ENCODE measurements at regions not wholly inside any gene's neighbourhood (a gene's known extent, or its start where the extent isn't known, plus 50 kb on each side); places are given as distances from the start of the nearest gene placed in this dataset.
"Not testable (repeated sequence)": the region's sequence is repeated elsewhere in the genome, so short reads cannot be mapped to it uniquely, and the experiment has no call there.

DNA sequence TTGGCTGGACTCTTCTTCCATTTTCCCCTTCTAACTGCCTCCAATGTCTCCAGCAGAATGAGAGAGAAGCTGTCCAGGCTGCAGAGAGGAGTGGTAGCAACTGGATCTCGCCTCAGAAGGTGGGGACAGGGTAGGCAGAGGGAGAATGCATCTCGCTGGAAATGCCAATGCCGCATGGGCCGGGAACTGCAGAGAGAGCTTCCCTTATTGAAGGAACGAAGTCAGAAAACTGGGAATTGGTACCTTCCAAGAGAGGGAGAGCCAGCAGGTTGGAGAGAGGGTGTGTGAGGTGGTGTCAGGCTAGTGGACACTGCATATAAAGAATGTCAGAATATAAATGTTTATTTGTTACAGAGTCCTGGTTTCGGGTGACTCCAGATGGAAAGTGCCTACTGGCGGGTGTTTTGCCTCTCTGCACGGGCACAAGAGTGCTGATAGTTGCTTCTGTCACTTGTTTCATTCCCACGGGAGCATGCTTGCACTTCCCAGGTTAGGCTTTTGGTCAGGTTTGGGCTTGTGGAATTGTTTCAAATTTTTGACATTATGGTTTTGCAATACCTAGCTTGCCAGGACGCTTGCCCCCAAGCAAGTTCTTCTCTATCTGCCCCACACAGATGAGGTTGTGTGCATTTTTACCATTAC is 156.8 kb upstream of the STS start:
- ChIA-PET POLR2A (no interaction called here), CTCF (no interaction called here)
- no peak for DNase-seq
- Mint-ChIP-seq H3K27me3 (ENCODE audit: low read depth) (no peaks in the 10 kb centered on the region), H3K4me1 (ENCODE audit: low read depth) (no peaks in the 10 kb centered on the region), H3K36me3 (ENCODE audit: low read depth) (no peaks in the 10 kb centered on the region), H3K9me3 (ENCODE audit: insufficient read depth) (no peaks in the 10 kb centered on the region), H3K4me3 (no peak overlapping the region), H3K27ac (no peak overlapping the region)
- ATAC-seq: no peak

DNA sequence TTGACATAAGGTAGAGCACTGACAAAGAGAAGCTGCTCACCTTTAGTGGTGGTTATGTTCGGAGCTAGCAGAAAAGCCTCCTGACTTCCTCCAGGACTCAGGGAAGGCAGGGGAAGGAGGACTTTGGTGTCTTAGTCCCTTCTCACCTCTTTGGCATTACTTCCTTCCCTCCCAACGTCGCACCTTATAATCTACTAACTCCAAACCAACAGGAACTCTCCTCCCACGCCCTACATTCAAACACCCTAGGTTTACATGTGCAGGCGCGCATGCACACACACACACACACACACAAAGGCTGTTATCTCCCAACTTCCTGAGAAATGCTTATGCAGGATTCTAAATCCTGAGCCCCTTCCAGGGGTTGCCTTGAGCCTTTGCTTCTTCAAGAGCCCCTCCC is 157.7 kb upstream of the STS start:
- Mint-ChIP-seq H3K36me3 (ENCODE audit: low read depth) (no peaks in the 10 kb centered on the region), H3K4me1 (ENCODE audit: low read depth) (no peaks in the 10 kb centered on the region), H3K9me3 (ENCODE audit: insufficient read depth) (no peaks in the 10 kb centered on the region), H3K4me3 (no peak overlapping the region), H3K27ac (no peak overlapping the region), H3K27me3 (ENCODE audit: low read depth) (no peaks in the 10 kb centered on the region)
- POLR2A ChIA-PET: no interaction called here
- CTCF ChIA-PET: no interaction called here
- ATAC-seq (no peak), DNase-seq (no peak)

DNA sequence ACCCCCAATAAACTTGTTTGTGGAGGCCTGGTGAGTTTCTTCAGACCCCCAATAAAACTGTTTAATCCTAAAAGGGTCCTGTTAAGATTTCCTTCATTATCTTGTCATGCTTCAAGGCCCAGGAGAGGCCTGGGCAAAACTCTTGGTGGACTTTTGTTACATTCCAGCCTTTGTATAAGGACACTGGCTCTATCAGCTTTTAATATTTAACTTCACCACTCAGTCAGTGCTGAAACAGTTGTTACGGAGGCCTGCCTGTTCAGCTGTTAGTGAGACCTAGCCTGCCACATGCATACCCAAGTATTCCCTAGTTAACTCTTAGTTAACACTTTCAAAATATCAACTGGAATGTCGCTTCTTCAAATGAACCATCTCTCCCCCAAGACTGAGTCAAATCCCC is 158.8 kb upstream of the STS start:
- POLR2A ChIA-PET; H3K27me3 Mint-ChIP-seq (ENCODE audit: low read depth): not testable (repeated sequence)

DNA sequence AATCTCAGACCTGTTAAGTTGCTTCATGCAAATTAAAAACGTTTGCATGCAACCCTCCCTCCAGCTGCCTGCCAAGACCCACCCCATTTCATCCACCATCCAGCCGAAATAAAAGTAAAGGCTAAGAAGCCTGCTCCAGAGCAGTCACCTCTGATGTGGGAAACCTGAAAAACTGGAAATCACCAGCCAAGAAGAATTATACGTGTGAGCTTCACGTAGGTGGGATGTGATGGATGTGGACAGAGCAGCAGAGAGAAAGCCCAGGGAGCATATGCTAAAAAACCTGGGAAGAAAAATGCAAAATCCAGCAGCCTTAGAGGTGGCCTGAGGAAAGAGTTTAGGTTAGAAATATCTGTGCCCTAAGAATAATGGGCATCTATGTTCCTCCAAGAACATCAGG is 160.6 kb upstream of the STS start:
- ChIA-PET CTCF (no interaction called here), POLR2A (no interaction called here)
- Mint-ChIP-seq H3K9me3 (ENCODE audit: insufficient read depth) (no peaks in the 10 kb centered on the region), H3K27ac (no peak overlapping the region), H3K4me1 (ENCODE audit: low read depth) (no peaks in the 10 kb centered on the region), H3K36me3 (ENCODE audit: low read depth) (no peaks in the 10 kb centered on the region), H3K27me3 (ENCODE audit: low read depth) (no peaks in the 10 kb centered on the region), H3K4me3 (no peak overlapping the region)
- ATAC-seq (no peak), DNase-seq (no peak)

More for the DNA sequence above, 158.8 kb upstream of the STS start:
- H3K27ac Mint-ChIP-seq; CTCF ChIA-PET; H3K9me3 Mint-ChIP-seq (ENCODE audit: insufficient read depth); ATAC-seq; H3K4me1 Mint-ChIP-seq (ENCODE audit: low read depth); DNase-seq; H3K36me3 Mint-ChIP-seq (ENCODE audit: low read depth); H3K4me3 Mint-ChIP-seq: not testable (repeated sequence)

DNA sequence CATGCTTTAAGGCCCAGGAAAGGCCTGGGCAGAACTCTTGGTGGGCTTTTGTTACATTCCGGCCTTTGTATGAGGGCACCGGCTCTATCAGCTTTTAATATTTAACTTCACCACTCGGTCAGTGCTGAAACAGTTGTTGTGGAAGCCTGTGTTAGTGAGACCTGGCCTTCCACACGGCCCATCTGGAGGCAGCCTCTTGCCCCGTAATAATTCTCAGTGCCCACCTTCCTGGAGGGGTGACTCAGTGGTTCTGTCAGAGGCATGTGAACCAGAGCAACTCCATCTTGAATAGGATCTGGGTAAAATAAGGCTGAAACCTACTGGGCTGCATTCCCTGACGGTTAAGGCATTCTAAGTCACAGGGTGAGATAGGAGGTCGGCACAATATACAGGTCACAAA is 162.0 kb upstream of the STS start:
- Mint-ChIP-seq H3K27me3 (ENCODE audit: low read depth) (no peaks in the 10 kb centered on the region), H3K4me3 (no peak overlapping the region)
- ATAC-seq: no peak

DNA sequence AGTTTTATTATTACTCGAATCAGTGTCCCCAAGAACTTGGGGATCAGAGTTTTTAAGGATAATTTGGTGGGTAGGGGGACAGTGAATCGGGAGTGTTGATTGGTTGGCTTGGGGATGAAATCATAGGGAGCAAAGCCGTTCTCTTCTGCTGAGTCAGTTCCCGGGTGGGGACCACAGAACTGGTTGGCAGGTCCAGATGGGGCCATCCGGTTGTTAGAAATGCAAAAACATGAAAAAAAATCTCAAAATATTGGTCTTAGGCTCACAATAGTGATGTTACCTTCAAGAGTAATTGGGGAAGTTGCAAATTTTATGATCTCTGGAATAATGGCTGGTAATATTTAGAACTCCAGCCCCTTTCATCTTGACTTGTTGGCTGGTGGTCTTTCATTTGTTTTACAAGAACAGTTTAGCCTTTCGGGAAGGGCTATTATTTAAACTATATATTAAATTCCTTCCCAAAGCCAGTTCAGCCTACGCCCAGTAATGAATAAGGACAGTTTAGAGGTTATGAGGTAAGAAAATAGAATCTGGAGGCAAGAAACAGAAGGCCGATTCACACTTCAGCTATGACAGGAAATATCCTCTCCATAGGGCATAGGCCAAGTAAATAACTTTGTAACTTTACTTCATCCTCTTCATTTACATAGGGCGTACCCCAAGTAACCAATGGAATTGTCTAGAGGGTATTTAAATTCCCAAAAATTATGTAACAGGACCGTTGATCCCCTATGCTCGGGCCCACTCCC is 164.1 kb upstream of the STS start:
- no peaks in the 10 kb centered on the region for H3K9me3 Mint-ChIP-seq (ENCODE audit: insufficient read depth)
- no peak overlapping the region for H3K4me3 Mint-ChIP-seq
- ATAC-seq (no peak), DNase-seq (no peak)
- ChIA-PET POLR2A (no interaction called here), CTCF (no interaction called here)
- no peaks in the 10 kb centered on the region for H3K36me3 Mint-ChIP-seq (ENCODE audit: low read depth)
- H3K27ac Mint-ChIP-seq: no peak overlapping the region
- no peaks in the 10 kb centered on the region for H3K27me3 Mint-ChIP-seq (ENCODE audit: low read depth)
- no peaks in the 10 kb centered on the region for H3K4me1 Mint-ChIP-seq (ENCODE audit: low read depth)

More for the DNA sequence above, 162.0 kb upstream of the STS start:
- Mint-ChIP-seq H3K27ac (no peak overlapping the region), H3K9me3 (ENCODE audit: insufficient read depth) (no peaks in the 10 kb centered on the region), H3K4me1 (ENCODE audit: low read depth) (no peaks in the 10 kb centered on the region), H3K36me3 (ENCODE audit: low read depth) (no peaks in the 10 kb centered on the region)
- DNase-seq: no peak
- CTCF ChIA-PET: no interaction called here
- POLR2A ChIA-PET: no interaction called here

DNA sequence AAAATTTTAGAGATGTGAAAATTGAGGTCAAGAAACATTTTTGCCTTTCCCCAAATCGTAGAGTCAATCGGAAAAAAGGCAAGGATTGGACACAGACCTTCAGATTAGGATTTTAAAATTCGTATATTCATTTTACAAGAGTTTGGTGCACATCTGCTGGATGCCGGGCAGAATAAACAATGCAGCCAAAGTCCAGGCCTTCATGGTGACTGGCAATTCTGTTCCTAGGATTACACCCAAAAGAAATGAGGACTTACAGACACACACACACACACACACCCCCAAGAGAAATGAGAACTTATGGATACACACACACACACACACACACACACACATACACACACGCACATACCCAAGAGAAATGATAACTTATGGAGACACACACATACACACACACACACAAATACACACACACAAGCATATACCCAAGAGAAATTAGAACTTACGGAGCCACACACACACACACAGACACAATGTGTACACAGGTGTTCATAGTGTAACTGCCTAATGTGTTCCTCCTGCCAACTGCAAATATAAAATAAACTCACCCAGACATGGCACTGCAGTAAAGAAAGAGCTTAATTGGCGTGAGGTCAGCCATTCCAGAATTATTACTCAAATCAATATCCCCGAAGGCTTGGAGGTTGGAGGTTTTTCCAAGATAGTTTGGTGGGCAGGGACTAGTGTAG is 165.7 kb upstream of the STS start:
- Mint-ChIP-seq H3K4me3 (no peak overlapping the region), H3K36me3 (ENCODE audit: low read depth) (no peaks in the 10 kb centered on the region), H3K27me3 (ENCODE audit: low read depth) (no peaks in the 10 kb centered on the region), H3K27ac (no peak overlapping the region), H3K4me1 (ENCODE audit: low read depth) (no peaks in the 10 kb centered on the region), H3K9me3 (ENCODE audit: insufficient read depth) (no peaks in the 10 kb centered on the region)
- DNase-seq: no peak
- ChIA-PET CTCF (no interaction called here), POLR2A (no interaction called here)
- no peak for ATAC-seq

DNA sequence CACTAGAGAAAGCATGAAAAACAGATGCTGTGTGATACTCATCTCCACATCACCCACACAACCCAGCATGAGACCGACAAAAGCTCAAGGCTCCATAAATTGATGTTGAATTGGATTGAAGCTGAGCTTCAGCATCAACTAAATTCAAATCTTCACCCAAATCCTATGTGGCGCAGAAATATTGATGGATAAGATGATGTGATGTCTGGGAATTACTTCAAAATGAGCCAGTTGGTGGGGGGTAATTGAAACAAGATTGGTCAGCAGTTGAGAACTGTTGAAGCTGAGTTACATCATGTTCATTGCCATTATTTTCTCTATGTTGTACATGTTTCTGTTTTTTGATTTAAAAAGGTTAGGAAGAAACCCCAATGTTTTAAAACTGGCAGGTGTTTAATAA is 166.5 kb upstream of the STS start:
- ATAC-seq (no peak), DNase-seq (no peak)
- no peak overlapping the region for H3K27ac Mint-ChIP-seq
- H3K4me1 Mint-ChIP-seq (ENCODE audit: low read depth): no peaks in the 10 kb centered on the region
- no peaks in the 10 kb centered on the region for H3K9me3 Mint-ChIP-seq (ENCODE audit: insufficient read depth)
- no peaks in the 10 kb centered on the region for H3K36me3 Mint-ChIP-seq (ENCODE audit: low read depth)
- ChIA-PET CTCF (no interaction called here), POLR2A (no interaction called here)
- no peak overlapping the region for H3K4me3 Mint-ChIP-seq
- H3K27me3 Mint-ChIP-seq (ENCODE audit: low read depth): no peaks in the 10 kb centered on the region

DNA sequence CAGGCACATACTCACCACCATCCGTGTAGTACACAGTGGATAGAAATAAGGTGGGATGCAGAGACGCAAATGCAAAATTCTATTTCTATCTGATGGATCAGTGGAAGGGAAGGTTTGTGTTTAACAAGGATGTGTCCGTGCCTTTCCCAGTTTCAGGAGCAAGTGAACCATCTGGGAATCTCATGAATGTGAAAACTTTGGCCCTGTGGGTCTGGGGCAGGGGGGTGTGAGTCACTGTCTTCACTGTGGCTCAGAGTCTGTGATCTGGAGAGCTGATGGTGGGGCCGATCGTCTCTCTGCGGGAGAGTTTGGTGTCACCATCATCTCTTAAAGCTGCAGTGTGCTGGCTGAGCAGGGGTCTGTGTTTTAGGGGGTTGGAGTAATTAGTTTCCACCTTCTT is 179.3 kb upstream of the STS start:
- ChIA-PET CTCF (no interaction called here), POLR2A (no interaction called here)
- DNase-seq (no peak), ATAC-seq (no peak)
- Mint-ChIP-seq H3K27me3 (ENCODE audit: low read depth) (no peaks in the 10 kb centered on the region), H3K36me3 (ENCODE audit: low read depth) (no peaks in the 10 kb centered on the region), H3K27ac (no peak overlapping the region), H3K4me3 (no peak overlapping the region), H3K4me1 (ENCODE audit: low read depth) (no peaks in the 10 kb centered on the region), H3K9me3 (ENCODE audit: insufficient read depth) (no peaks in the 10 kb centered on the region)

DNA sequence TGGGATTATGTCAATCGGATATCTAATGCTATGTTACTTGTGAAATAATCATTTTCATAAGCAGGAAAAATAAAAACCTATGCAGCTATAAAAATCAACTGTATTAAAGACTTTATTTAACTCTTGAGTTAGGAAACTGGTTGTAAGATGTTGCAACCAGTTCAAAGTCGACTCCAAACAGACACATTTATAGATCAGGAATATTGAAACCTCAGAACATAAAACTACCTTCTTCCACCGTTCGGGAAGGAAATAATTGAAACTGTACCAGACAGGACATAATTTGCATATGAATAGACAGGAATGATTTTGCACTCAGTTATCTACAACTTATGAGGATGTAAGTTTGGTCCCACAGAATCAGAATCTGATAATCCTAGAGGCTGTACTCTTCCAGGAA is 181.8 kb upstream of the STS start:
- Mint-ChIP-seq H3K9me3 (ENCODE audit: insufficient read depth) (no peaks in the 10 kb centered on the region), H3K27ac (no peak overlapping the region), H3K4me3 (no peak overlapping the region), H3K36me3 (ENCODE audit: low read depth) (no peaks in the 10 kb centered on the region), H3K4me1 (ENCODE audit: low read depth) (no peaks in the 10 kb centered on the region), H3K27me3 (ENCODE audit: low read depth) (no peaks in the 10 kb centered on the region)
- POLR2A ChIA-PET: no interaction called here
- CTCF ChIA-PET: no interaction called here
- ATAC-seq (no peak), DNase-seq (no peak)

DNA sequence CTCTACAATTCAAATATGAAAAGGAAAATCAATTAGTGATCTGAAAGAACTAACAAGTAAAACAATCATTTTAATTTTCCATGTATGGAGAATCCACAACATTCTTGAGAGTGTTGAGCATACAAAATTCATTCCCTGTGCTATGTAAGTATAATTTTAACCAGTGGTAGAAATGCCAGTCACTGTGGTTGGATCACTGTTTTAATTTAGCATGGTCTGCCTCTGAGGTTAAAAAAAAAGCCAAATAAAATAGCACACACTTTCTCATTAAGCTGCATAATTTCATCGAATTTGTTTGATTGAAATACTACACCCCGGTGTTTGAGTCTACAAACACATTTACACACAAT is 185.5 kb upstream of the STS start:
- Mint-ChIP-seq H3K9me3 (ENCODE audit: insufficient read depth) (no peaks in the 10 kb centered on the region), H3K27me3 (ENCODE audit: low read depth) (no peaks in the 10 kb centered on the region), H3K36me3 (ENCODE audit: low read depth) (no peaks in the 10 kb centered on the region), H3K4me1 (ENCODE audit: low read depth) (no peaks in the 10 kb centered on the region), H3K4me3 (no peak overlapping the region), H3K27ac (no peak overlapping the region)
- ChIA-PET POLR2A (no interaction called here), CTCF (no interaction called here)
- no peak for ATAC-seq
- no peak for DNase-seq

DNA sequence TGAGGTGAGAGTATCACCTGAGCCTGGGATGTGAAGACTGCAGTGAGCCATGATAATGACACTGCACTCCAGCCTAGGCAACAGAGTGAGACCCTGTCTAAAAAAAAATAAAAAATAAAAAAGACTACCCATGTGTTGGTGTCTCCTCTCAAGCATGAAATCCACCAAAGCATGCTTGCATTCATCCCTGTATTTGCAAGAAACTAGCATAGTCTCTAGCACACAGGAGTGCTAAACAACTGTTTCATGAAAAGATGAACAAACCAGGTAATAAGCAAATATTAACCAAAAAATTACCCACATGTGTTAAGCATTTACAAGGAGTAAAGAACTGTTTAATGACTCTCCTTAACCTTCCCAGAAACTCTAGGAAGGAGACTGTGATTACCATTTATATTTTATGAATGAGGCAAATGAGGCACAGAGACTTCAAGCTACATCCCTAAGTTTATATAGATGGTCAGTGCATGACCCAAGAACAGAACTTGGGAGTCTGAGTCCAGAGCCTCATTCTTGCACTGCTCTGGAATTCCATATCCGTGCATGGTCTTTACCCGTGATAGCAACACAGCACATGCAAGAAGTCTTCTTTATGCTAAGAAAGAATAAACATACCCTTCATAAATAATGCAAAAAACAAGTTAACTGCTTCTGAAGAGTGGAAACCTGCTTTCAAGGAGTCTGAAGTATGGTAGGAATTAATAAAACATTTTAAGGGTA is 186.1 kb upstream of the STS start:
- ATAC-seq: no peak
- no peaks in the 10 kb centered on the region for H3K4me1 Mint-ChIP-seq (ENCODE audit: low read depth)
- no peak overlapping the region for H3K4me3 Mint-ChIP-seq
- DNase-seq: no peak
- POLR2A ChIA-PET: no interaction called here
- CTCF ChIA-PET: no interaction called here
- H3K27me3 Mint-ChIP-seq (ENCODE audit: low read depth): no peaks in the 10 kb centered on the region
- no peaks in the 10 kb centered on the region for H3K9me3 Mint-ChIP-seq (ENCODE audit: insufficient read depth)
- no peak overlapping the region for H3K27ac Mint-ChIP-seq
- H3K36me3 Mint-ChIP-seq (ENCODE audit: low read depth): no peaks in the 10 kb centered on the region
